ENCODE measurements at regions not wholly inside any gene's neighbourhood (a gene's known extent, or its start where the extent isn't known, plus 50 kb on each side); places are given as distances from the start of the nearest gene placed in this dataset.

GRCh38 chr4:186360551-186360950 is 94.6 kb downstream of the F11 start:
- no peak for DNase-seq
- Mint-ChIP-seq H3K36me3 (ENCODE audit: insufficient read depth, unreplicated experiment) (peaks cover 4% of the 10 kb centered on the region), H3K9me3 (ENCODE audit: unreplicated experiment) (peaks cover 25% of the 10 kb centered on the region), H3K4me1 (ENCODE audit: low read depth, unreplicated experiment) (no peaks in the 10 kb centered on the region), H3K27ac (ENCODE audit: unreplicated experiment) (no peak overlapping the region), H3K27me3 (ENCODE audit: insufficient read depth, unreplicated experiment) (no peaks in the 10 kb centered on the region), H3K4me3 (ENCODE audit: unreplicated experiment) (no peak overlapping the region)
- TF ChIP-seq CTCF (IDR thresholded peaks at IDR 0.05; ENCODE audit: insufficient read depth in 1 of 2, low read depth in 1 of 2, low read length in 1 of 2, severe bottlenecking in 1 of 2, unreplicated experiment in 1 of 2) = no peak
- ChIA-PET CTCF (no interaction called here), POLR2A (no interaction called here)
- no peaks in the 10 kb centered on the region for H3K27me3 ChIP-seq (replicated peaks; ENCODE audit: control insufficient read depth, insufficient read depth, low read length)
- H3K4me1 ChIP-seq = no peaks in the 10 kb centered on the region
- H3K4me3 ChIP-seq (ENCODE audit: low read depth, low read length) = no peak overlapping the region
- peaks cover 9% of the 10 kb centered on the region for H3K9me3 ChIP-seq
- intact Hi-C loops (cut with micrococcal nuclease; ENCODE audit: unreplicated experiment) = no loop called here
- no TSS peak for BruUV-seq (replicated peaks)
- no peaks in the 10 kb centered on the region for H3K36me3 ChIP-seq (ENCODE audit: control insufficient read depth, insufficient read depth, low read length)

- no peaks in the 10 kb centered on the region for H3K36me3 ChIP-seq (ENCODE audit: control insufficient read depth, insufficient read depth, low read length)
- Mint-ChIP-seq H3K36me3 (ENCODE audit: insufficient read depth, unreplicated experiment) (no peaks in the 10 kb centered on the region), H3K4me1 (ENCODE audit: low read depth, unreplicated experiment) (no peaks in the 10 kb centered on the region), H3K4me3 (ENCODE audit: unreplicated experiment) (no peak overlapping the region), H3K27me3 (ENCODE audit: insufficient read depth, unreplicated experiment) (peaks cover 6% of the 10 kb centered on the region), H3K27ac (ENCODE audit: unreplicated experiment) (no peak overlapping the region), H3K9me3 (ENCODE audit: unreplicated experiment) (no peaks in the 10 kb centered on the region)
- CTCF ChIA-PET = no interaction called here
- no peak for TF ChIP-seq CTCF (IDR thresholded peaks at IDR 0.05; ENCODE audit: insufficient read depth in 1 of 2, low read depth in 1 of 2, low read length in 1 of 2, severe bottlenecking in 1 of 2, unreplicated experiment in 1 of 2)
- H3K4me1 ChIP-seq = no peaks in the 10 kb centered on the region
- no peak for DNase-seq
- intact Hi-C loops (cut with micrococcal nuclease; ENCODE audit: unreplicated experiment) = no loop called here
- H3K4me3 ChIP-seq (ENCODE audit: low read depth, low read length) = no peak overlapping the region
- POLR2A ChIA-PET = no interaction called here
- H3K27me3 ChIP-seq (replicated peaks; ENCODE audit: control insufficient read depth, insufficient read depth, low read length) = no peaks in the 10 kb centered on the region
- BruUV-seq (replicated peaks) = no TSS peak
- no peaks in the 10 kb centered on the region for H3K9me3 ChIP-seq
Observed at GRCh38 chr4:186351668-186352194, 85.7 kb downstream of the F11 start.

- Mint-ChIP-seq H3K9me3 (ENCODE audit: unreplicated experiment) (no peaks in the 10 kb centered on the region), H3K4me1 (ENCODE audit: low read depth, unreplicated experiment) (no peaks in the 10 kb centered on the region), H3K4me3 (ENCODE audit: unreplicated experiment) (no peak overlapping the region), H3K27me3 (ENCODE audit: insufficient read depth, unreplicated experiment) (peaks cover 6% of the 10 kb centered on the region), H3K27ac (ENCODE audit: unreplicated experiment) (no peak overlapping the region), H3K36me3 (ENCODE audit: insufficient read depth, unreplicated experiment) (no peaks in the 10 kb centered on the region)
- no peaks in the 10 kb centered on the region for H3K27me3 ChIP-seq (replicated peaks; ENCODE audit: control insufficient read depth, insufficient read depth, low read length)
- no peak overlapping the region for H3K4me3 ChIP-seq (ENCODE audit: low read depth, low read length)
- no peaks in the 10 kb centered on the region for H3K4me1 ChIP-seq
- ChIA-PET POLR2A (no interaction called here), CTCF (interaction anchor here (0.7 kb wide), 1 partner anchor 9 kb away, joined by 9 read pairs; no protein-coding TSS in a partner anchor)
- no peak for DNase-seq
- no peaks in the 10 kb centered on the region for H3K36me3 ChIP-seq (ENCODE audit: control insufficient read depth, insufficient read depth, low read length)
- no peak for TF ChIP-seq CTCF (IDR thresholded peaks at IDR 0.05; ENCODE audit: insufficient read depth in 1 of 2, low read depth in 1 of 2, low read length in 1 of 2, severe bottlenecking in 1 of 2, unreplicated experiment in 1 of 2)
- BruUV-seq (replicated peaks) = no TSS peak
- no peaks in the 10 kb centered on the region for H3K9me3 ChIP-seq
- intact Hi-C loops (cut with micrococcal nuclease; ENCODE audit: unreplicated experiment) = no loop called here
Observed at GRCh38 chr4:186348433-186348832, 82.4 kb downstream of the F11 start.

Measured in Caco-2 (cell line).